HL-60 (cell line): ENCODE measurements at regions not wholly inside any gene's neighbourhood (a gene's known extent, or its start where the extent isn't known, plus 50 kb on each side); places are given as distances from the start of the nearest gene placed in this dataset.

ENCODE experiments used
- CTCF ChIP-seq: IDR thresholded peaks from one replicate; pipeline ENCODE4 v1.5.1; 2011; ENCODE audit warnings: low read length, control low read depth, inconsistent platforms; ENCODE audit not compliant: insufficient read depth
- GABPA ChIP-seq: IDR thresholded peaks from 2 replicates; pipeline ENCODE4 v1.6.1; 2012; ENCODE audit warnings: low read depth
- POLR2AphosphoS5 ChIP-seq: IDR thresholded peaks from 2 replicates; pipeline ENCODE4 v1.6.1; 2012; ENCODE audit warnings: low read depth

GRCh38 chr13:105342281-105342820 is 1193.1 kb downstream of the EFNB2 start:
- TF ChIP-seq CTCF (no peak), GABPA (no peak), POLR2AphosphoS5 (no peak)
